Retinal pigment epithelial cell (primary cell): ENCODE measurements at regions not wholly inside any gene's neighbourhood (a gene's known extent, or its start where the extent isn't known, plus 50 kb on each side); places are given as distances from the start of the nearest gene placed in this dataset.

ENCODE experiments used
- DNase-seq: peaks from one replicate; pipeline ENCODE4 v3.0.0-alpha.2; 2010; ENCODE audit warnings: low read depth
- H3K4me3 ChIP-seq: 2 replicates; pipeline ENCODE4 v1.5.1; 2011; ENCODE audit warnings: mild to moderate bottlenecking, low read length, control low read depth, moderate library complexity
- TF ChIP-seq, protein P1 (sequence below): conservative IDR thresholded peaks from 2 replicates; pipeline ENCODE4 v1.5.1; 2011; ENCODE audit warnings: low read depth, low read length, control low read depth, inconsistent platforms

DNA sequence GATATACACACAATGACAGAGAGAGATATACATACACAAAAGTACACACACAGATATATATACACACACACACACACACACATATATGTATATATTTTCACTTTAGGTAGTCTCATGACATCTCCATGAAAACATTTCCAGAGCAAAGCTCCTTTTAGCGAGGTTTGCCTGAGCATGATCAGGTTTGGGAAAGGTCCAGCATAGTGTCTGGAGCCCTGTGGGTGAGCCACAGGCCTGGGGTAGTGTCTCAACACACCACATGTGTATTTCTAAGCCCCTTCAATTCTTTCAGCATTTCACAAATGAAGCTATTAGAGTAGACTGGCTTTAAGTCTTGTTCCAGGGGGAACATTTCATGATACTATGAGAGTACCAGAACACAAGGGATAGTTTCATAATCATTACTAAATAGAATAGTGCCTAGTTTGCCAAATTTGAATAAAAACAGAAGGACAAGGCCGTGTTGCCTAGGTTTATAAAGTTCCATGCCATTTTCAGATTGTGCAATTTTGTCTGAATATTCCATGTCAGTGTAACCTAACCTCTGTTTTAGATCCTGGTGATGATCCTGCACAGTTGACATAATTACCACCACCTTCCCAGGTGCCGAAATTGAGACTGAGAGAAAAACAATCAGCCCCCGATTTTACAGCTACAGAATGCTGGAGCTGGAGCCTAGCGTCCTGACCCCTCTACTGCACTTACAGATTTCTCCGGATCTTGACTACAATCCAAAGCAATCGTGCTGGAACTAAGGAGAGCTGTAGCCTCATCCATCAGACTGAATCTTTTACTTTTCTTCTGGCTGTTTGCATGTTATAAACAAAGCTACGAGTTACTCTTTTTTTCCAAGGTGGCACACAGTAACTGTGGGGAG, 332.7 kb downstream of the CYRIA start:
- no peak for DNase-seq
- H3K4me3 ChIP-seq: no peak overlapping the region
- TF ChIP-seq, protein P1, sequence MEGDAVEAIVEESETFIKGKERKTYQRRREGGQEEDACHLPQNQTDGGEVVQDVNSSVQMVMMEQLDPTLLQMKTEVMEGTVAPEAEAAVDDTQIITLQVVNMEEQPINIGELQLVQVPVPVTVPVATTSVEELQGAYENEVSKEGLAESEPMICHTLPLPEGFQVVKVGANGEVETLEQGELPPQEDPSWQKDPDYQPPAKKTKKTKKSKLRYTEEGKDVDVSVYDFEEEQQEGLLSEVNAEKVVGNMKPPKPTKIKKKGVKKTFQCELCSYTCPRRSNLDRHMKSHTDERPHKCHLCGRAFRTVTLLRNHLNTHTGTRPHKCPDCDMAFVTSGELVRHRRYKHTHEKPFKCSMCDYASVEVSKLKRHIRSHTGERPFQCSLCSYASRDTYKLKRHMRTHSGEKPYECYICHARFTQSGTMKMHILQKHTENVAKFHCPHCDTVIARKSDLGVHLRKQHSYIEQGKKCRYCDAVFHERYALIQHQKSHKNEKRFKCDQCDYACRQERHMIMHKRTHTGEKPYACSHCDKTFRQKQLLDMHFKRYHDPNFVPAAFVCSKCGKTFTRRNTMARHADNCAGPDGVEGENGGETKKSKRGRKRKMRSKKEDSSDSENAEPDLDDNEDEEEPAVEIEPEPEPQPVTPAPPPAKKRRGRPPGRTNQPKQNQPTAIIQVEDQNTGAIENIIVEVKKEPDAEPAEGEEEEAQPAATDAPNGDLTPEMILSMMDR: no peak

DNA sequence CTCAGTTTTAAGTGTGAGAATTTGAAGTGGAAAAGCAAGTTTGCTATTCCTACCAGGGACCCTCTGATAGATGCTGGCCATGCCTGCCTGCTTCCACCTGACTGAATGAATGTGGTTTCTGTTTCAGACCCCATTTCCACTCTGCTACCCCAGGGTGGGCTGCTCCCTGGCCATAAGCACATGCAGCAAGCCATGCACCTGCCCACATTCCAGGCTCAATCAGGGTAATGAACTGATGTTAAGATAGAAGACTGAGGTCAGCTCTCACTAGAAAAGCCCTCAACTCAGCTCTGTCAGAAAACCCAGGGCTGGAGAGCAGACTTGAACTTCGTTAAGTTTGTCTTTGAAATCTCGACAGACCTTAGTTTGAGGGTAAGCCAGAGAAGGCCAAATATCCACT, 333.9 kb downstream of the CYRIA start:
- TF ChIP-seq, protein P1: no peak
- no peak overlapping the region for H3K4me3 ChIP-seq
- no peak for DNase-seq

DNA sequence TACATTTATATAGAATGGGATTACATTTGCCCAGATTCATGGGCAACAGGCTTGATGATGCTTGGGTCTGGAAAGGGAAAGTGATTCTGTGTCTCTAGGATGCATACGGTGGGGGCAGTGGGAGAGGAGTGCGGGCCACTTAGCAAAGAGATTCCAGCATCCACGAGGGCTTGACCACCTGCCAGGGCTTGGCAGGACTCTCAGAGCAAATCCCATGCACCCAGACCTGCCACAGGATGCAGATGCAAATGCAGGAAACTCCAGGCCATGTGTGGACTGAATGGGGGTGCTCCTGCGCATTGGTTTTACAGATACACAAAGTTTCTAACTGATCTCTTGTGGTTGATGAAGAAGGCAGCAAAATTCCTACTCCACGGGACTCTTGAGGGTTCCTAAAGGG, 334.7 kb downstream of the CYRIA start:
- TF ChIP-seq, protein P1: no peak
- no peak overlapping the region for H3K4me3 ChIP-seq
- DNase-seq: no peak

GRCh38 chr2:16330571-16330970, 335.1 kb downstream of the CYRIA start:
- no peak overlapping the region for H3K4me3 ChIP-seq
- no peak for DNase-seq
- TF ChIP-seq, protein P1: no peak

GRCh38 chr2:16330012-16330411, 335.6 kb downstream of the CYRIA start:
- no peak overlapping the region for H3K4me3 ChIP-seq
- TF ChIP-seq, protein P1: no peak
- no peak for DNase-seq

- no peak overlapping the region for H3K4me3 ChIP-seq
- DNase-seq: no peak
- TF ChIP-seq, protein P1: no peak
Measured at GRCh38 chr2:16329421-16329820, 336.2 kb downstream of the CYRIA start.
